ENCODE measurements at regions not wholly inside any gene's neighbourhood (a gene's known extent, or its start where the extent isn't known, plus 50 kb on each side); places are given as distances from the start of the nearest gene placed in this dataset.

DNA sequence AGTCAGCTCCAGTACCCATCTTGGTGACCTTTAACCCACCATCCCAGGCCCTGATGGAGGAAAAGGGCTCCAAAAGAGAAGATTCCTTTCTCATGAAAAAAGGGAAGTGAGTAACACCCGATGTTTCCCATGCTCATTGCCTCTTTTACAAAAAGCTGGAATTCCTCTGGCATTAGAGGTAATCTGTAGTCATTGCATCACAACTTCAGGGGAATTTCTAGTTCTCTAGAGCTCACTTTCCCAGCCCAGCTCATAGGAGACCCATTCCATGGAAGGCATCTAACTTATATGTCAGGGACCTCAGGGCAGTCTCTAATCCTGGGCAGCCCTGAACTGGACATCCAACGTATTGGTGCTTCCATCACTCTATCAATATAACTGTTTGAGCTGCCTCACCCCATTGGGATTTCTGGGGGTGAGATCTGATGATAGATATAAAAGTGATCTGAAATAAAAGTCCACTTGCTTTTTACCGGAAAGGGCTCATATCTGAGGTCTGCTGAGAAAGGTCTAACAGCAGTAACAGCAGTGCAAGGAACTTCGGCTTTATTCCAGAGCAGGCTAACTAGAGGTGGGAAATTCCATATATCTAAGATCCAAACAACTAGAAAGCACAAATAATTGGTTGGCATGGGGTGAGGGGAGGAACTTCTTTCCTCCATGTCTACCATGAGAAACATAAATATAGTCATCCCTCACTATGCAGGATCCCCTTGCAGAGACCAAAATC lies 106.1 kb downstream of the ETAA1 start:
- TF ChIP-seq ZNF331 (CRISPR knock-in tag; IDR thresholded peaks at IDR 0.05; ENCODE audit: low read depth) = no peak
- no peak for TF ChIP-seq POLR2AphosphoS5 (IDR thresholded peaks at IDR 0.05; ENCODE audit: low read depth)
- TF ChIP-seq ZNF114 (CRISPR knock-in tag; IDR thresholded peaks at IDR 0.05) = no peak
- TF ChIP-seq EZH2phosphoT487 (IDR thresholded peaks at IDR 0.05; ENCODE audit: unreplicated experiment) = no peak
- no peak for TF ChIP-seq NANOG (IDR thresholded peaks at IDR 0.05; ENCODE audit: borderline replicate concordance)
- no peak for TF ChIP-seq ZNF462 (CRISPR knock-in tag; IDR thresholded peaks at IDR 0.05)
- TF ChIP-seq STAT1 (IDR thresholded peaks at IDR 0.05; ENCODE audit: unreplicated experiment) = no peak
- TF ChIP-seq EZH2 (IDR thresholded peaks at IDR 0.05; ENCODE audit: low read depth, unreplicated experiment) = no peak
- TF ChIP-seq, protein P1, sequence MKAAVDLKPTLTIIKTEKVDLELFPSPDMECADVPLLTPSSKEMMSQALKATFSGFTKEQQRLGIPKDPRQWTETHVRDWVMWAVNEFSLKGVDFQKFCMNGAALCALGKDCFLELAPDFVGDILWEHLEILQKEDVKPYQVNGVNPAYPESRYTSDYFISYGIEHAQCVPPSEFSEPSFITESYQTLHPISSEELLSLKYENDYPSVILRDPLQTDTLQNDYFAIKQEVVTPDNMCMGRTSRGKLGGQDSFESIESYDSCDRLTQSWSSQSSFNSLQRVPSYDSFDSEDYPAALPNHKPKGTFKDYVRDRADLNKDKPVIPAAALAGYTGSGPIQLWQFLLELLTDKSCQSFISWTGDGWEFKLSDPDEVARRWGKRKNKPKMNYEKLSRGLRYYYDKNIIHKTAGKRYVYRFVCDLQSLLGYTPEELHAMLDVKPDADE (IDR thresholded peaks at IDR 0.05) = no peak
- no peak for TF ChIP-seq CREB1 (CRISPR knock-in tag; IDR thresholded peaks at IDR 0.05; ENCODE audit: low read depth)
- no peak for TF ChIP-seq REST (IDR thresholded peaks at IDR 0.05; ENCODE audit: unreplicated experiment)
- no peak for TF ChIP-seq JUNB (IDR thresholded peaks at IDR 0.05; ENCODE audit: unreplicated experiment)
- no peak for TF ChIP-seq CTCF (conservative IDR thresholded peaks at IDR 0.05; ENCODE audit: low read depth in 2 of 2)
- Histone ChIP-seq H3K27ac (ENCODE audit: low read depth) (no peak overlapping the region), H3K27me3 (ENCODE audit: insufficient read depth) (no peaks in the 10 kb centered on the region), H3K4me3 (no peak overlapping the region), H3K36me3 (ENCODE audit: insufficient read depth) (no peaks in the 10 kb centered on the region), H3K4me1 (ENCODE audit: insufficient read depth) (no peaks in the 10 kb centered on the region), H3K79me2 (replicated peaks; ENCODE audit: insufficient read depth) (no peaks in the 10 kb centered on the region), H3K4me2 (no peak overlapping the region), H4K20me1 (replicated peaks; ENCODE audit: insufficient read depth) (no peaks in the 10 kb centered on the region), H3F3A (replicated peaks; ENCODE audit: low read depth) (no peaks in the 10 kb centered on the region), H3K9me2 (ENCODE audit: insufficient read depth) (no peaks in the 10 kb centered on the region), H2AFZ (peak overlapping the region; percentile 43; the same call in 1 of the 2 replicates)
- Mint-ChIP-seq H3K4me3 (no peak overlapping the region), H3K4me1 (no peaks in the 10 kb centered on the region), H3K27ac (no peak overlapping the region), H3K27me3 (ENCODE audit: insufficient read depth, low read depth, poor library complexity) (no peaks in the 10 kb centered on the region), H3K36me3 (ENCODE audit: low read depth) (no peaks in the 10 kb centered on the region), H3K9me3 (peaks cover 4% of the 10 kb centered on the region; the same call in 1 of the 3 replicates)
- ATAC-seq = no peak
- DNase-seq (ENCODE audit: low spot score) = no peak
